ENCODE measurements at regions not wholly inside any gene's neighbourhood (a gene's known extent, or its start where the extent isn't known, plus 50 kb on each side); places are given as distances from the start of the nearest gene placed in this dataset.

DNA sequence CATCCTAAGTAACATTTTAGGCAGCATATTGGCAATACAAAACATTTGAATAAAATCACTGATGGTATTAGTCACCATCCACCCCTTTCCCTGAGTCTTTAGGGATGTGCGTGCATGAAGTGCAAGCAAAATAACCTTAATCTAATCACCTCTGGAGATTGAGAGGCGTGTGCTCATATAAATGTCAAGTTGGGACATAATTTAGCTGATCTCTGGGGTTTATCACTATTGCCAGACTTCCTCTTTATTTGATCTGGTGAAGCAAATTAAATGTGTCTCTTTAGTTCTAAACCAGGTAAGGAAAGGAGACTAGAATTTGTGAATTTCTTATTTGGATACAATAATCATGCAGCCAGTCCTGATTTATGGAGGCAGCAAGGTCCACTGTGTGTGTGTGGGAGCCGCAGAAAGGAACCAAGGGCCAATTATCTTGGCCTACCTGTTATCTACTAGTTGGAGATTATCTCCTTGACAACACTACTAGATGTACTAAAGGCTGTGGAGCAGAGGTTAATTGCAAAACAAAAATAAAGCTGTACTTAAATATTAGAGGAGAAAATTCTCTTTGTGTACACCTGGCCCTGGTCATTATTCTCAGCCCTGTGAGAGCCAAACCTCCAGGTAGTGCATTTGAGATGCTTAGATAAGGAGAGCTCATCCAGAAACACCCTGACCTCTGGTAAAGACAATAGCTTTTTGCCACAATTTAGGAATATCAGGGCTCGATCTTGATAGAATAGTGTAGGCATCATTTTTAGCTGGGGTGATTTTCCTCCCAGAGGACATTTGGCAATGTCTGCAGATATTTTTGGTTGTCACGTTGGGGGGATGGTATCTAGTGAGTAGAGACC is 78.2 kb downstream of the HRH4 start:
- no peak overlapping the region for H3K4me3 ChIP-seq (ENCODE audit: low read depth, low read length)
- DNase-seq (ENCODE audit: low read depth) = no peak
- no peak for TF ChIP-seq CTCF (conservative IDR thresholded peaks at IDR 0.05; ENCODE audit: low read depth, low read length)

- H3K4me3 ChIP-seq (ENCODE audit: low read depth, low read length) = no peak overlapping the region
- TF ChIP-seq CTCF (conservative IDR thresholded peaks at IDR 0.05; ENCODE audit: low read depth, low read length) = no peak
- no peak for DNase-seq (ENCODE audit: low read depth)
Measured at GRCh38 chr18:24539866-24540617, 79.6 kb downstream of the HRH4 start.

DNA sequence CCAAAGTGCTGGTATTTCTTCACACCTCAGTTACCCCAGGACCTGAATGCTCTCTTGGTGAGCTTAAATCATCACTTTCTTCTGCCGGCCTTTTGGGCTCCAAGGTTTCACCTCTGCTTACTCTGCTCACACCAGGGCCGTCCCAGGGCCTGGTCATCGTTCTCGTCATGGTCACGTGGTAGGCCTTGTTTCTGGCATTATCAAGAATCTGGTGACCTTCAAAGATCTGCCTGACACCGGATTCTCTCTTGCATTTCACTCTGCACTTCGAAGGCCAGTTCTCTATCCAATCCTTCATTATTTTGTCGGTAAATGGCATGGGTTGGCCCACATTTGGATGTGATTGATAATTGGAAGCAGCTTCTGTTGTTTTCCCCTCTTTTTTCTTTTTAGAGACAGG is 80.5 kb downstream of the HRH4 start:
- no peak overlapping the region for H3K4me3 ChIP-seq (ENCODE audit: low read depth, low read length)
- no peak for TF ChIP-seq CTCF (conservative IDR thresholded peaks at IDR 0.05; ENCODE audit: low read depth, low read length)
- DNase-seq (ENCODE audit: low read depth) = no peak

- no peak for TF ChIP-seq CTCF (conservative IDR thresholded peaks at IDR 0.05; ENCODE audit: low read depth, low read length)
- no peak overlapping the region for H3K4me3 ChIP-seq (ENCODE audit: low read depth, low read length)
- DNase-seq (ENCODE audit: low read depth) = no peak
Measured at GRCh38 chr18:24543086-24543794, 82.8 kb downstream of the HRH4 start.

DNA sequence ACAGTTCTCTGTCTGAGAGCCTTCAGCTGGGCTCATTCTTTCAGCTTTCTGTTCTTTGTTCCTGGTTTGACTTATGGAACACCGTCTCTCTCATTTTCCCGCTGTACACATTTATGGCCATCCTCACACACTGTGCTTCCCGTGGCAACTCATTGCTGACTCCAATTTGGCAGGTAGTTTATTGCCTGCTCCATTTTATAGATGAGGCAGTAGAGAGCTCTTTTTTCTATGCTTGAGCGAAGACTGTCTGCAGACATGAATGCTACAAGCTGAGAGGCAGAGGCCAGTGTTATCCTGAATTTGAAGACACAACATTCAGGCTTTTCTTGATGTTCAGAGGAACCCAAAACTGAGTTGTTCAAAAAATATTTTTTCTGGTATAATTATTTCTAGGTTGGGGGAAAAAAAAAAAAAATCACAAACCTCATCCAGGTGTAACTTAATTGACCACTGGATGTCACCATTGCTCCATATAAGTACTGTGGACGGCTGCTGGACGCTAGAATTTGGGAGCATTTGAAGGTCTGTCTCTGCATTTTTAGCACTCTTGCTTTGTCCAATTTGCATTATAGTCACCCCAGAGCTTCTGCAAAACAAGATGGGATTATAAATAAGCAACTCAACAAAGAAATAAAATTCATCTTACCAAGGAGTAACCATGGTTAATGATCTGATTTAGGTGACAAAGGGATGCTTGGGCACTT is 83.5 kb downstream of the HRH4 start:
- no peak overlapping the region for H3K4me3 ChIP-seq (ENCODE audit: low read depth, low read length)
- DNase-seq (ENCODE audit: low read depth) = peak; percentile 41
- TF ChIP-seq CTCF (conservative IDR thresholded peaks at IDR 0.05; ENCODE audit: low read depth, low read length) = peak; percentile 44

DNA sequence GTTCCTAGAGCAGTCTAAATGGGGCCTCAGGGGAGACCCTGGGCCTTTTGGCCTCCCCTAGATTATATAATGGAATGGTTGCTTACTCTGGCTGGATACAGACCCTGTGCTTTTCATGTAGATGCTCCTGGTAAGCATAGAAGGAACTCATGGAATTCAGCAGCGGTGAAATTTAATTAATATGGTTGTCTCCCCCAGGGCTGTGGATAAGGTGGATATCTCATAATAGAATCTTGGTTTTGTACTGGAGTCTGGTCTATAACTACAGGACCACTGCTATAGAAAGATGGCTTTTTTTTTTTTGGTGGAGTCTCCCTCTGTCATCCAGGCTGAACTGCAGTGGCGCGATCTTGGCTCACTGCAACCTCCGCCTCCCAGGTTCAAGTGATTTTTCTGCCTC is 84.5 kb downstream of the HRH4 start:
- H3K4me3 ChIP-seq (ENCODE audit: low read depth, low read length) = no peak overlapping the region
- TF ChIP-seq CTCF (conservative IDR thresholded peaks at IDR 0.05; ENCODE audit: low read depth, low read length) = no peak
- DNase-seq (ENCODE audit: low read depth) = no peak
